Psoas muscle (tissue), 7 donors: ENCODE measurements at regions not wholly inside any gene's neighbourhood (a gene's known extent, or its start where the extent isn't known, plus 50 kb on each side); places are given as distances from the start of the nearest gene placed in this dataset.

Experiments used
- ATAC-seq, 4 donors: fragments of 200-7000 bp; cut with Tn5 transposase; one replicate each; pipeline ENCODE4 v1.9.1; 2020; ENCODE audit warnings: moderate library complexity in 3 of 4, mild to moderate bottlenecking in 2 of 4
- DNase-seq, 2 donors: peaks; one replicate each; pipeline ENCODE4 v3.0.0-alpha.2; 2020
- H3K27ac ChIP-seq: fragments of 200-600 bp; one replicate; pipeline ENCODE4 v1.8.0; 2022
- H3K27me3 ChIP-seq, 3 donors: fragments of 200-600 bp in 1 of 3; one replicate each; pipeline versions ENCODE4 v1.6.1 to v1.8.0; 2013 to 2022; ENCODE audit warnings: low read length in 2 of 3, mild to moderate bottlenecking in 2 of 3, moderate library complexity in 1 of 3; ENCODE audit not compliant: insufficient read depth in 3 of 3
- H3K36me3 ChIP-seq, 2 donors: fragments of 200-600 bp in 1 of 2; one replicate each; pipeline versions ENCODE4 v1.6.1 to v1.8.0; 2013 to 2022; ENCODE audit warnings: low read depth in 1 of 2, mild to moderate bottlenecking in 1 of 2, moderate library complexity in 1 of 2; ENCODE audit not compliant: insufficient read depth in 1 of 2
- H3K4me1 ChIP-seq: fragments of 200-600 bp; one replicate; pipeline ENCODE4 v1.8.0; 2022
- H3K4me3 ChIP-seq: fragments of 200-600 bp; one replicate; pipeline ENCODE4 v1.8.0; 2022; ENCODE audit warnings: mild to moderate bottlenecking
- H3K9me3 ChIP-seq: fragments of 200-600 bp; one replicate; pipeline ENCODE4 v1.8.0; 2022
- WGBS, 3 donors: extraction: QIAGEN DNeasy Blood & Tissue Kit; methylation state at CpG; one replicate each; pipeline versions ENCODE4 v1.1.6 to v1.1.7; 2013; 5-methylcytosine and 5-hydroxymethylcytosine counted together
- intact Hi-C, 2 donors: fragments of 100-400 bp; cut with DNase I; formaldehyde crosslinking; loops; one replicate each; pipeline versions ENCODE4 v1.11.0 to v1.14.2; 2022
- TF ChIP-seq, protein P1 (sequence below): fragments of 200-600 bp; IDR thresholded peaks from one replicate; pipeline ENCODE4 v1.8.0; 2022; ENCODE audit warnings: antibody characterized with exemption
- donor health status: healthy with polysubstance abuse.
- donor health status: DM: no; HTN: no; CAD: no; lungs with moderate emphysema.
- donor health status: Bipolar disorder and iron deficiency.
- donor health status: healthy.
- donor health status: DM: yes; HTN: yes; CAD: no.
- donor health status: DM: no; HTN: no; CAD: no.
- donor health status: DM: yes; HTN: yes; CAD: no.

DNA sequence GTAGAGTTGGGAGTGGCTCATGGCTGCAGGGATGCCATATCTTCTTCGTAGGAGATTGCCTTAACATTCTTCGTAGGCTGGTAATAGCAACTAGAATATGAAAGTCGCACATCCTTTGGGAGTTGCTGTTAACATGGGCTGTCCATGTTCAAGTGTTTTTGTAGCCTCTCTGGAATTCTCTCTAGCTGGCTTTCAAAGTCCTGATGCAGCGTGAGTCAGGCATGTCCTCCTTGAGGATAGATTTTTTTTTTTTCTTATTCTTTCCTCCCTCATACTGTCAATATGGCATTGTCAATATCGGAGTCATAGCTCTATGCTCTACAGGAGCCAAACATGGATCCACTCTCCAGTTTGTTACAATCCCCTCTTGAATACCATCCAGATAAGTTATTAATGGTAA lies 494.8 kb upstream of the WWC1 start:
- no peaks in the 10 kb centered on the region for H3K27me3 ChIP-seq
- no peak for DNase-seq
- 86 to 89% (median 89%) methylated on average over 5 of the region's 5 CpGs for WGBS, 3 donors
- ATAC-seq: no peak
- H3K36me3 ChIP-seq: no peaks in the 10 kb centered on the region
- H3K4me1 ChIP-seq: no peaks in the 10 kb centered on the region
- TF ChIP-seq, protein P1, sequence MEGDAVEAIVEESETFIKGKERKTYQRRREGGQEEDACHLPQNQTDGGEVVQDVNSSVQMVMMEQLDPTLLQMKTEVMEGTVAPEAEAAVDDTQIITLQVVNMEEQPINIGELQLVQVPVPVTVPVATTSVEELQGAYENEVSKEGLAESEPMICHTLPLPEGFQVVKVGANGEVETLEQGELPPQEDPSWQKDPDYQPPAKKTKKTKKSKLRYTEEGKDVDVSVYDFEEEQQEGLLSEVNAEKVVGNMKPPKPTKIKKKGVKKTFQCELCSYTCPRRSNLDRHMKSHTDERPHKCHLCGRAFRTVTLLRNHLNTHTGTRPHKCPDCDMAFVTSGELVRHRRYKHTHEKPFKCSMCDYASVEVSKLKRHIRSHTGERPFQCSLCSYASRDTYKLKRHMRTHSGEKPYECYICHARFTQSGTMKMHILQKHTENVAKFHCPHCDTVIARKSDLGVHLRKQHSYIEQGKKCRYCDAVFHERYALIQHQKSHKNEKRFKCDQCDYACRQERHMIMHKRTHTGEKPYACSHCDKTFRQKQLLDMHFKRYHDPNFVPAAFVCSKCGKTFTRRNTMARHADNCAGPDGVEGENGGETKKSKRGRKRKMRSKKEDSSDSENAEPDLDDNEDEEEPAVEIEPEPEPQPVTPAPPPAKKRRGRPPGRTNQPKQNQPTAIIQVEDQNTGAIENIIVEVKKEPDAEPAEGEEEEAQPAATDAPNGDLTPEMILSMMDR: no peak
- H3K27ac ChIP-seq: no peak overlapping the region
- no peaks in the 10 kb centered on the region for H3K9me3 ChIP-seq
- no peak overlapping the region for H3K4me3 ChIP-seq
- intact Hi-C loops: no loop called here

DNA sequence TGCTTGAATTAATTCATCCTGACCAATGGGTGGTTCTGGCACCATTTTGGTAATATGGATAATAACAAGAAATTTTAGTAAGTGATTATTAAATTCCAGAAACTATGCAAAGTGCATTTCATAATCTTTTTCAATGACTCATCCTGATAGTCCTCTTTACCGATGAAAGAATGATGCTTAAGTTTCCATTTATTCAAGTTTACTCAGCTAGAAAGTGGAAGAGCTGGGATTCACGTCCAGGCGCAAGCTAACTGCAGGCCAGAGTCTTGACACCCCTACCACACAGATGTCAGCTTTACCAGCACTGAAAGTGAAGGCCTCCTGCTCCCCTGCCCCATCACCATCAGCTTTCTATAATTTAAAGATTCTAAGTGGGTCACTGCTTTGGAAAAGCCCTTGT lies 493.5 kb upstream of the WWC1 start:
- H3K4me1 ChIP-seq: no peaks in the 10 kb centered on the region
- H3K27ac ChIP-seq: no peak overlapping the region
- no peak overlapping the region for H3K4me3 ChIP-seq
- no peak for DNase-seq
- TF ChIP-seq, protein P1: no peak
- no peaks in the 10 kb centered on the region for H3K27me3 ChIP-seq
- no peaks in the 10 kb centered on the region for H3K36me3 ChIP-seq
- ATAC-seq: no peak
- H3K9me3 ChIP-seq: no peaks in the 10 kb centered on the region
- 77 to 83% (median 79%) methylated on average over 3 of the region's 3 CpGs for WGBS, 3 donors
- intact Hi-C loops: no loop called here

DNA sequence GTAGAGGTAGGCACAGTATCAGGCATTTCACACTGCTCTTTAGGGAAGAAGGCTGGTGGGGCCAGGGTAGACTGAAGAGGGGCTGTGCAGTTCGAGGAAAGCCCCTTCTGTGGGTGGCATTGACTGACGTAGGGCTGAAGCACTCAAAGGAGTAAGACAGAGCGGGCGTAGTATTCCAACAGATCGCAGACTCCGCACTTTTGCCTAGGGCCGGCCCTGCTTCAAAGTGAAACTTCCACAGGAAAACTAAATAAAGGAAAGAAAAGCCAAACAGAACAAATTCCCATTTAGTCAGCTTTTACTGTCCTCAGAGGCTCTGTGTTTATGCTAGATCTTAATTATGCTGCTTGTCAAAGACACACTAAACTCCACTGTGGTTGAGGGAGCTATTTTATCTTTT lies 493.0 kb upstream of the WWC1 start:
- 74 to 84% (median 81%) methylated on average over 7 of the region's 7 CpGs for WGBS, 3 donors
- DNase-seq (no peak), ATAC-seq (no peak)
- Histone ChIP-seq H3K4me3 (no peak overlapping the region), H3K9me3 (no peaks in the 10 kb centered on the region), H3K36me3 (no peaks in the 10 kb centered on the region), H3K27ac (no peak overlapping the region), H3K4me1 (no peaks in the 10 kb centered on the region), H3K27me3 (no peaks in the 10 kb centered on the region)
- intact Hi-C loops: no loop called here
- TF ChIP-seq, protein P1: no peak

DNA sequence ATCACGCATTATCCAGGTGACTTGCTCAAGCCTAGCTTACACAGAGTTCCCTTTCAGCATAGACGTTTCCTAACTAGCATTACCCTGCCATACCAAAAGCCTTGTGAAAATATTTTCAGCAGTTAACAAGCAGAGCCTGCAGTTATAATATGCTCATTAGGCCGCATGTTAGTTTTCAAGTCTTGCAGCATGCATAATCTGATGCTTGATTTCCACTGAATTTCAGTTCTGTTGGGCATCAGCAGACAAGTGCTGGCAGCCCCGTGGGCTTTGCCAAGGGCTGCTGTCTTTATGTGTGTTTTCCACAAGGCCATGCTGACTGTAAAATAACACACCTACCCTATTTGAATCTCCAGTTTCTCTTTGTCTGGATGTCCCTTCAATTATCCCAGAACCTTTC lies 491.0 kb upstream of the WWC1 start:
- no peak overlapping the region for H3K4me3 ChIP-seq
- ATAC-seq (no peak), DNase-seq (no peak)
- H3K36me3 ChIP-seq: no peaks in the 10 kb centered on the region
- no peaks in the 10 kb centered on the region for H3K4me1 ChIP-seq
- H3K27ac ChIP-seq: no peak overlapping the region
- TF ChIP-seq, protein P1: no peak
- 73 to 77% (median 76%) methylated on average over 4 of the region's 4 CpGs for WGBS, 3 donors
- H3K27me3 ChIP-seq: no peaks in the 10 kb centered on the region
- no peaks in the 10 kb centered on the region for H3K9me3 ChIP-seq
- intact Hi-C loops: no loop called here

DNA sequence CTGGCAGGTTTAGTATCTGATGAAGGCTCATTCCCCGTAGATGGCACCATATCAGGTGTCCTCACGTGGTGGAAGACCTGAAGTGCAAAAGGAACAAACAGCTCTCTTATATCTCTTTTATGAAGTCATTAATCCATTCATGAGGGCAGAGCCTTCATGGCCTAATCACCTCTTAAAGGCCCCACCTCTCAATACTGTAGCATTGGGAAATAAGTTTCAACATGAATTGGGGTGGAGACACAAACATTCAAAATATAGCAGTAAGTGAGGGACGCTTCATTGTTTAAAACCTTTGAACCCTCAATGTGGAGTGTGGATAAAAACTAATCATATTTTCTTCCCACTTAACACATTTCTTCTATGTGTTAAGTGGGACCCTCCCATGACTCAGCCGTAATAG lies 489.4 kb upstream of the WWC1 start:
- 87 to 93% (median 91%) methylated on average over 4 of the region's 4 CpGs for WGBS, 3 donors
- intact Hi-C loops: no loop called here

More for the DNA sequence above, 489.4 kb upstream of the WWC1 start:
- ATAC-seq: no peak
- no peak overlapping the region for H3K4me3 ChIP-seq
- no peaks in the 10 kb centered on the region for H3K9me3 ChIP-seq
- no peak overlapping the region for H3K27ac ChIP-seq
- H3K4me1 ChIP-seq: no peaks in the 10 kb centered on the region
- no peaks in the 10 kb centered on the region for H3K36me3 ChIP-seq
- TF ChIP-seq, protein P1: no peak
- no peak for DNase-seq
- no peaks in the 10 kb centered on the region for H3K27me3 ChIP-seq
